ENCODE measurements at regions not wholly inside any gene's neighbourhood (a gene's known extent, or its start where the extent isn't known, plus 50 kb on each side); places are given as distances from the start of the nearest gene placed in this dataset.

- Histone ChIP-seq H3K9me3 (replicated peaks in 1 of 2; ENCODE audit: control insufficient read depth in 1 of 2, insufficient read depth in 1 of 2, low read length in 2 of 2) (no peaks in the 10 kb centered on the region), H3K36me3 (replicated peaks in 1 of 2; ENCODE audit: control insufficient read depth in 1 of 2, insufficient read depth in 2 of 2, low read length in 2 of 2) (no peaks in the 10 kb centered on the region), H3K27ac (ENCODE audit: low read depth in 1 of 2, low read length in 2 of 2) (no peak overlapping the region), H3K4me3 (replicated peaks in 1 of 3; ENCODE audit: low read depth in 2 of 3, low read length in 3 of 3) (no peak overlapping the region), H2AFZ (ENCODE audit: insufficient read depth, low read depth, low read length, poor library complexity, severe bottlenecking) (no peak overlapping the region), H3K27me3 (ENCODE audit: control insufficient read depth in 2 of 2, insufficient read depth in 2 of 2, low read length in 2 of 2) (no peaks in the 10 kb centered on the region), H3K79me2 (ENCODE audit: insufficient read depth, low read length) (no peaks in the 10 kb centered on the region), H3K4me1 (ENCODE audit: control insufficient read depth in 1 of 2, insufficient read depth in 2 of 2, low read length in 2 of 2) (no peaks in the 10 kb centered on the region), H3K9ac (ENCODE audit: insufficient read depth, low read length, poor library complexity, severe bottlenecking) (no peak overlapping the region), H3K4me2 (replicated peaks; ENCODE audit: extremely low read depth, low read length, poor library complexity, severe bottlenecking) (no peak overlapping the region), H4K20me1 (ENCODE audit: insufficient read depth, low read length) (no peaks in the 10 kb centered on the region)
- Mint-ChIP-seq H3K4me3 (no peak overlapping the region), H3K27me3 (ENCODE audit: low read depth in 3 of 3) (peaks cover 0 to 2% (median 0%) of the 10 kb centered on the region in 3 donors), H3K36me3 (no peaks in the 10 kb centered on the region), H3K9me3 (peaks cover 0 to 5% (median 2%) of the 10 kb centered on the region in 7 donors), H3K27ac (no peak overlapping the region), H3K4me1 (no peaks in the 10 kb centered on the region)
- no peak for DNase-seq
- TF ChIP-seq CTCF (IDR thresholded peaks at IDR 0.05), result no peak
- intact Hi-C loops (cut with micrococcal nuclease), result no loop called here
These were observed 79.2 kb downstream of the ISOC1 start for GRCh38 chr5:129173771-129174170.

- Histone ChIP-seq H3K27ac (ENCODE audit: low read depth in 1 of 2, low read length in 2 of 2) (no peak overlapping the region), H3K4me2 (replicated peaks; ENCODE audit: extremely low read depth, low read length, poor library complexity, severe bottlenecking) (no peak overlapping the region), H3K79me2 (ENCODE audit: insufficient read depth, low read length) (no peaks in the 10 kb centered on the region), H3K9ac (ENCODE audit: insufficient read depth, low read length, poor library complexity, severe bottlenecking) (no peak overlapping the region), H2AFZ (ENCODE audit: insufficient read depth, low read depth, low read length, poor library complexity, severe bottlenecking) (no peak overlapping the region), H3K36me3 (replicated peaks in 1 of 2; ENCODE audit: control insufficient read depth in 1 of 2, insufficient read depth in 2 of 2, low read length in 2 of 2) (no peaks in the 10 kb centered on the region), H3K4me1 (ENCODE audit: control insufficient read depth in 1 of 2, insufficient read depth in 2 of 2, low read length in 2 of 2) (no peaks in the 10 kb centered on the region), H3K4me3 (replicated peaks in 1 of 3; ENCODE audit: low read depth in 2 of 3, low read length in 3 of 3) (no peak overlapping the region), H3K9me3 (replicated peaks in 1 of 2; ENCODE audit: control insufficient read depth in 1 of 2, insufficient read depth in 1 of 2, low read length in 2 of 2) (no peaks in the 10 kb centered on the region), H3K27me3 (ENCODE audit: control insufficient read depth in 2 of 2, insufficient read depth in 2 of 2, low read length in 2 of 2) (no peaks in the 10 kb centered on the region), H4K20me1 (ENCODE audit: insufficient read depth, low read length) (no peaks in the 10 kb centered on the region)
- Mint-ChIP-seq H3K4me3 (no peak overlapping the region), H3K9me3 (peaks cover 0 to 5% (median 2%) of the 10 kb centered on the region in 7 donors), H3K27ac (no peak overlapping the region), H3K27me3 (ENCODE audit: low read depth in 3 of 3) (peaks cover 0 to 2% (median 0%) of the 10 kb centered on the region in 3 donors), H3K36me3 (no peaks in the 10 kb centered on the region), H3K4me1 (no peaks in the 10 kb centered on the region)
- DNase-seq, result no peak
- no peak for TF ChIP-seq CTCF (IDR thresholded peaks at IDR 0.05)
- intact Hi-C loops (cut with micrococcal nuclease), result no loop called here
- WGBS (ENCODE audit: insufficient coverage), result no CpG with 5 or more reads among the region's 2 CpGs
These were observed 79.9 kb downstream of the ISOC1 start for GRCh38 chr5:129174480-129174879.
